ENCODE measurements at regions not wholly inside any gene's neighbourhood (a gene's known extent, or its start where the extent isn't known, plus 50 kb on each side); places are given as distances from the start of the nearest gene placed in this dataset.

GRCh38 chr16:73543331-73543969, 495.5 kb upstream of the ZFHX3 start:
- TF ChIP-seq CTCF (conservative IDR thresholded peaks at IDR 0.05) (no peak), ZFX (IDR thresholded peaks at IDR 0.05) (no peak)
- no peak overlapping the region for H3K27ac ChIP-seq

DNA sequence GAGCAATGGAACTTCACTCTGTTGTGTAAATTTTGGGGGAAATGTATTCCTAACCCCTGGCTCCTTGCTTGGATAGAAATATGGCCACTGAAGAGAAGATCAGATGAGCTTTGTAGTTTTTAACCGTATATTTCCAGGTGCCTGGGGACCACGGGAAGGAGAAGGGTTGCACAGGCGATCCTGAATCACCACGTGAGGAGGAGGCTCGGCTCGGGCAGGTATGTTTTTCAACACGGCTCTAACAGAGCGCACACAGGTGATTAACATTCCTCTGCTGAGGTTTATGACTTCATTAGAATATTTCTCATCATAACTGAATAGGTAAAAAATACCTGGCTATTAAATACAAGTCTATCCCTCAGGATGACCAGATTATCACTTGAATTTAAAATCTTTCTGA, 495.0 kb upstream of the ZFHX3 start:
- TF ChIP-seq CTCF (conservative IDR thresholded peaks at IDR 0.05), result no peak
- no peak for TF ChIP-seq ZFX (IDR thresholded peaks at IDR 0.05)

DNA sequence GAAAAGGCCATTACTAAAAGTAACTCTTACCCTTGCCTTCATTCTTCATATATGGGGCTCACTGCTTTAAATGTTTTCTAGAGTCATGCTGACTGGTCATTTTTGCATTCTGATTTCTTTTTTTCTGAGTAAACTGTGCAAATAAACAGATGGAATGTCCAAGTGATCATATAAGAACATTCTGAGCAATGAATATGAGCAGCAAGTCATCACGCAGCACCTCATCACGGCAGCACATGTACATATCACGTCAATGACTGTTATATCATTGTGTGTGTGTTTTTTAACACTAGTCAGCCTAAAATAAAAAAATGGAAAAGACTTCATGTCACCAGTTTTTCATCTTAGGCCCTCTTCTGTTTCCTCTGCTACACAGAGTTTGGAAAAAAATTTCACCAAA, 490.0 kb upstream of the ZFHX3 start:
- TF ChIP-seq ZFX (IDR thresholded peaks at IDR 0.05), result no peak
- no peak for TF ChIP-seq CTCF (conservative IDR thresholded peaks at IDR 0.05)
- H3K27ac ChIP-seq, result no peak overlapping the region

More for the DNA sequence above, 495.0 kb upstream of the ZFHX3 start:
- H3K27ac ChIP-seq, result no peak overlapping the region

GRCh38 chr16:73536931-73537330, 489.0 kb upstream of the ZFHX3 start:
- TF ChIP-seq ZFX (IDR thresholded peaks at IDR 0.05) (no peak), CTCF (conservative IDR thresholded peaks at IDR 0.05) (no peak)
- H3K27ac ChIP-seq, result no peak overlapping the region

- no peak overlapping the region for H3K27ac ChIP-seq
- no peak for TF ChIP-seq CTCF (conservative IDR thresholded peaks at IDR 0.05)
- TF ChIP-seq ZFX (IDR thresholded peaks at IDR 0.05), result no peak
These were observed 483.1 kb upstream of the ZFHX3 start for GRCh38 chr16:73531021-73531420.

DNA sequence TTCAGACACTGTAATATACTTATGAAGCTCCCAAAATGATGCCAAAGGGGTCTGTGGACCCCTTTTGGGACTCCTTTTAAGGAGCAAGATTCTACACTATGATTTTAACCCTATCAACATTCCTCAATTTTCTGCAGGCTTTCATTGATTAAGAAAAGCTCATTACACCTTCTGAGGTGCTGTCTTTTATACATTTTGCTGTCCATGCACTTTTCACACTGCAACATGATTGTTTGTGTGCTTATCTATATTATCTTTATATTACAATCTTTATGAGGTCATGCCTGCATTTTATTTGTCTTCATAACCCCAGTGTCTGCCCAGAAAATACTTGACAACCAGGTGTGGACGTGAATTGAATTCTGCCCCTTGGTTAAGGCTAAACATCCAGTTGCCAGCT, 482.6 kb upstream of the ZFHX3 start:
- no peak for TF ChIP-seq CTCF (conservative IDR thresholded peaks at IDR 0.05)
- no peak for TF ChIP-seq ZFX (IDR thresholded peaks at IDR 0.05)
- H3K27ac ChIP-seq, result no peak overlapping the region

DNA sequence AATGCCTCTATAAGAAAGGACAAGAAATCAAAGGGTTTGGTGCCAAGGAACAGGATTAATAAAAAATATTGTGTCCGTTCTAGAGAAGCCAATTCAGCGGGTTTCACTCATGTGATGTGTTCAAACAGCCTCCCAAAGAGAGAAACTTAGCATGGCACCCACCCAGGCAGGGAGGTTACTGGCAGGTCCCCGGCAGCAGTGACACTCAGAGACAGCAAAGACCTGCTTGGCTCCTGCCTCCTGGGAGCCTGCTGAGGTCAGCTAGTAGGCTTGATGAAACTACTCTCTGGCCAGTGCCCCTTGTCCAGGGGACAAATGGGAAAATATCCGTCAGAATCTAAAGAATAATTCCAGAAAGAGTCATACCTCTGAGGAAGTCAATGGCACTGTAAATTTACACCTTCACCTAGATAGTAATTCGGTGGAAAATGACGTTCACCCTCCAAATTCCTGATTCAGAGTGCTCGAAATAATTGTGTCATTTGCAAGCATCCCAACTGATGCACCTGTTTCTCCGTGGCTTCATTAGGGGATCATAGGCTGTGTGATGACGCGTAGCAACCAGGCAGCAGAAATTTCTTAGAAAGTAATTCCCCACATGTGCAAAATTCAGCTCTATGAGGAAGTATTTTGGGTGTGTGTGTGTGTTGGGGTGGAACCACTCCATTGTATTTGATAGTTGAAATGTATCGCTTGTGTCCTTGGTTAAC, 481.5 kb upstream of the ZFHX3 start:
- H3K27ac ChIP-seq, result no peak overlapping the region
- no peak for TF ChIP-seq ZFX (IDR thresholded peaks at IDR 0.05)
- no peak for TF ChIP-seq CTCF (conservative IDR thresholded peaks at IDR 0.05)

All from C4-2B (cell line).